ENCODE measurements at regions not wholly inside any gene's neighbourhood (a gene's known extent, or its start where the extent isn't known, plus 50 kb on each side); places are given as distances from the start of the nearest gene placed in this dataset.
"Not testable (repeated sequence)": the region's sequence is repeated elsewhere in the genome, so short reads cannot be mapped to it uniquely, and the experiment has no call there.

DNA sequence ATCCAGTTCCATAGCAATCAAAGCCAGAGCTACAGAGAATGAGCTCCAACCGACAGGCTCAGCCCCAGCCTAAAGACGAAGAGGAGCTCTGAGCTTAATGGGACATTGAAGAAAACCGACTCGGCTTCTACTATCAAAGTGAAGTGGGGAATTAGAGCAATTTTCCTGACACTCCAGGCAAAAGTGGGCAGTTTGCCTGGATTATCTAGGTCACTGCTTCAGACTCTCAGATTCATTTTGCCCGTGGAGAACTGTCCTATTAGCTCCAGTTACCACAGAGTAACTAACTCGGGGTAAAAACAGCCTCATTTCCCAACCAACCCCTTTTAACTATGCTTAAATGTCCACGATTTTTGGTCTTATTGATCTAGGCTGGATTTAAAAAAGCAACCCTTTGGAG lies 592.1 kb upstream of the NRSN1 start:
- DNase-seq = no peak

DNA sequence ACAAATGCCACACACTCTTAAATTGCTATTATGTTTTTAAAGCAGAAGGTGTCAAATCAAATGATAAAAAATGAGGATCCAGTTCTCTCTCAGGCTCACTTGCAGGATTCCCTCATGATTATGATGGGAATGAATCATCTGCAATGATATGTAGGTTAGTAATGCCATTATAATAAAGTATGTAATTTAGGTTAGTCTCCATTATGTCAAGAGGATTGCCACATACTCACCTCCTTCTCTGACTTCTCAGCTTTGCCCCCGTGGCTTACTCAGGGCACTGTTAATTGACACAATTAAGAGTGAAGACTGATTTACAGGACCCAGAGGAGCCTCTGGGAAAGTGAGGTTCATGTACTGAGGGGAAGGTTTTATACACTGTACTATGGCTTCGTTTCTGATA lies 591.7 kb upstream of the NRSN1 start:
- DNase-seq = no peak

DNA sequence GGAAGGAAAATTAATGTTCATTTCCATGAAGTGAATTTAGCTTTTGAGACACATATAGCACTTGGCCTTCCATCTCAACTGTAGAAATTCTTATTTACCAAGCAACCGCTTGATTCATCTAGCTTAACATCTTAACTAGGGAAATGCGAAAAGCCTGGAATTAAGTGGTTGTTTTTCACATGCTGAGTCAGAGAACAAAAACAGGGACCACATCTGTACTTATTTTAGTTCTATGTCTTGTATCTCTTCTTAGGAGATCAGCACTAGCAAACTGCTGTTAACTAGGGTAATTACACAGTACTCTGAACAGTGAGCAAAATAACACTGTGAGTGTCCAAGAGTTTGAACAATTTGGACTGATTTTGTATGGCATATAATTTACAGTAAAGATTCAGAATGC lies 590.9 kb upstream of the NRSN1 start:
- no peak for DNase-seq

GRCh38 chr6:23537828-23538227 lies 588.2 kb upstream of the NRSN1 start:
- no peak for DNase-seq

DNA sequence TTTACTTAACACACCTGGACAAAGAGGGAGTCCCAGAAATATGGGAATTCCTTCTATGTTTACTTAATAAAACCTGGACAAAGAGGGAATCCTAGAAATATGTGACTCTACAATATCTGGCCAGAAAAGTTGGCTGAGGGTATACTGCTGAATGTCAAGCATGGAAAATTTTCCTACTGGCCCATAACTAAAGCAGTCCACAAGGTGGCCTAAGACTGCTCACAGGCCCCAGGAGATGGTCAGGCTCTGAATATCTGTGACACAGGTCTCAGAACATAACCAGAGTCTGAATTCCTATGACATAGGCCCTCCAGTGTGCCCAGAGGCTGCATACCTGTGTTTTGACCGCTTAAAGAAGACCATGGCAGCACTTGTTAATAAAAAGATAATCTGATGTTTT lies 578.2 kb upstream of the NRSN1 start:
- no peak for DNase-seq

DNA sequence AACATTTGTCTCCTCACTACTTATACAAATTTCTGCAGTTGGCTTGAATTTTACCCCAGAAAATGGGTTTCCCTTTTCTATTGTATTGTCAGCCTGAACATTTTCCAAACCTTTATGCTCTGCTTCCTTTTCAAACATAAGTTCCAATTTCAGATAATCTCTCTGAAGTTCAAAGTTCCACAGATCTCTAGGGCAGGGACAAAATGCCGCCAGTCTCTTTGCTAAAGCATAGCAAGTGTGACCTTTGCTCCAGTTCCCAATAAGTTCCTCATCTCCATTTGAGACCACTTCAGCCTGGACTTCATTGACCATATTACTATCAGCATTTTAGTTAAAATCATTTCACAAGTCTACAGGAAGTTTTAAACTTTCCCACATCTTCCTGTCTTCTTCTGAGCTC lies 571.1 kb upstream of the NRSN1 start:
- DNase-seq = not testable (repeated sequence)

- DNase-seq = no peak
These were observed 566.2 kb upstream of the NRSN1 start for GRCh38 chr6:23559587-23560343.

DNA sequence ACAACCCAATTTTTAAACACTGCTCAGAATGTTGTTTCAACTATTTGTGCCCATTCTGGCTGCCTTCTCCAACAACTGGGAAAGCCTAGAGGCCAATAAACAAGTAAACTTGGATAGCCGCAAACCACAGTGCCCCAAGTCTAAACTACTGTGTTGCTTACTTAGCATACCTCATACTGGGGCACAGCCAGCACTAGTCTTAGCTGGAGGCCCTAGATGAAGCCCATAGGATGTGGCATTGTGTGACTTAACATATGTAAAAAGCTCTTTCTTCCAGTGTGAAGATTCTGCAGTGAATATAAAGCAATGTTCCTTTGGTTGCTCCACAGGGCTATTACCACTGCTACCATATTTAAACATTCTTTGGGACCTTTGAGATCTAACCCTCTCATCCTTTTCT lies 564.3 kb upstream of the NRSN1 start:
- no peak for DNase-seq

- no peak for DNase-seq
These were observed 563.5 kb upstream of the NRSN1 start for GRCh38 chr6:23562554-23562953.

GRCh38 chr6:23563323-23563722 lies 562.7 kb upstream of the NRSN1 start:
- no peak for DNase-seq

DNA sequence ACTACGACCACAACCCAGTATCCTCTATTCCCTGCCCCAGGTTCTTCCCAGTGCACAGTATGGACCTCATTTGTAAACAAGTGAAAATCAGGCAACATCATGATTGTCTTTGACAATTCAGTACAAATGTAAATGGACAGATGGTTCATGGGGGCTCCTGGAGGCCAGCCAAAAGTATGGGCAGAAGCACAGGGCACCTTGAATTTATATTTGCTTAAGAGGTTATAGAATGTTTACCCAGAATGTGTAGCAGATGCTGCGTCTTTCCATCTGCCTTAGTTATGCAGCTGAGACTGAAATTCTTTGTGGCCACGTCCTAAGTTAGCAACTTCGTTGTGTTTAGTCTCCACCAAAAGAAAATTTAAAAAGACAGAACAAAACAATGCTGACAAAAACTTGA lies 559.6 kb upstream of the NRSN1 start:
- DNase-seq = no peak

GRCh38 chr6:23568292-23568691 lies 557.7 kb upstream of the NRSN1 start:
- no peak for DNase-seq

DNA sequence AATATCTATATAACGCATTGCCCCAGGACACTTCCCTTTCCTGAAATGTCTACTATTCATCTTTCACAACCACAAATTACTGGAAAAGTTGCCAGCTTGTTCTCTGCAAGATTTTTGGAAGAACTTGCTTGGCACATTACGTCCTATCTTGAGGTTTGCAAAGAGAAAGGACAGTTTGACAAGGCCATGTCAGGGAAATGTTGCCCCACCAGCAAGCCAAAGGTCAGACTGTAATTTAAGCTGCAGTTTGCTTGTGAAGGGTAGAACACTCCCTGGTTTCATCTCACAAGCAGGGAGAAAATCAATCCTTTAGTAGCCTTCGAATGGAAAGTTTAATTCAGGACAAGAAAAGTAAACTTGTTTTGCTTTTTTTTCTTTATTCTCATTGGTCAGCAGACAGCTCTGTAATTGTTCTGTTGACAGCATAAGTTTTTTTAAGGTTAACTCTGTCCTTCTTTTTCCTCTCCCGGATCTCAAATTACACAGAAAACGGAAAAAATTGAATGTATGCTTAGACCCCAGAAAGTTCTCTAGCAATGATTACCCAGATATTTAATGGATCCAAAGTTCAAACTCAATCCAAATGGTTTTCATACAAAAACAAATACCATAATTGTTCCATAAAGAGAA lies 541.8 kb upstream of the NRSN1 start:
- DNase-seq = no peak

DNA sequence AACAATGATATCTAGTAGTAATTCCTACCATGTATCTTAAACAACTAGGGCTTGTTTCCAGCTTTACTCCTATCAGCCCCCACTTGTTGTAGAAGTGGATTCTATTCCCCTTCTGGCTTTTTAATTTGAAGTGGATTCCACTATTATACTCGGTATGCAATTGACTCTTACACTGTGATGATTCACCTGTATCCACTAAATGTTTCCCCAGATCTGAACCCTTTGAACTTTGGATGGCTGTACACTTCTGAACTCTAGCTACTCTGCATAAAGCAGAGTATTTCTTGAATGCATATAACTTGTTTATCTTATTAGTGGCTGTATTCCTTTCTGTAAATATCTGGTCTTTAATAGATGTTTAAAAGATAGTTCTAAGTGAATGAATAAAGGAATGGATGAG lies 538.4 kb upstream of the NRSN1 start:
- no peak for DNase-seq

GRCh38 chr6:23589811-23590210 lies 536.2 kb upstream of the NRSN1 start:
- no peak for DNase-seq

GRCh38 chr6:23590498-23591126 lies 535.4 kb upstream of the NRSN1 start:
- no peak for DNase-seq

DNA sequence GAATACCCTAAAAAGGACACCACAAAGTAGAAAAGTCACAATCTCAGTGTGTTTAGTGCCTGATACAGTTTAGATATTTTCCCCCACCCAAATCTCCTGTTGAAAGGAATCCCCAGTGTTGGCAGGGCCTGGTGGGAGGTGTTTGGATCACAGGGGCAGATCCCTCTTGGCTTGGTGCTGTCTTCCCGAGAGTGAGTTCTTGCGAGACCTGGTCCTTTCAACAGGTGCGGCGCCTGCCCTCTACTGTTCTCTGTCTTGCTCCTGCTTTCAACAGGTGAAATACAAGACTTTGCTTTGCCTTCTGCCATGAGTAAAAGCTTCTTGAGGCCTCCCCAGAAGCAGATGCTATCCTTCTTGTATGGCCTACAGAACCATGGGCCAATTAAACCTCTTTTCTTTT lies 534.3 kb upstream of the NRSN1 start:
- no peak for DNase-seq

DNA sequence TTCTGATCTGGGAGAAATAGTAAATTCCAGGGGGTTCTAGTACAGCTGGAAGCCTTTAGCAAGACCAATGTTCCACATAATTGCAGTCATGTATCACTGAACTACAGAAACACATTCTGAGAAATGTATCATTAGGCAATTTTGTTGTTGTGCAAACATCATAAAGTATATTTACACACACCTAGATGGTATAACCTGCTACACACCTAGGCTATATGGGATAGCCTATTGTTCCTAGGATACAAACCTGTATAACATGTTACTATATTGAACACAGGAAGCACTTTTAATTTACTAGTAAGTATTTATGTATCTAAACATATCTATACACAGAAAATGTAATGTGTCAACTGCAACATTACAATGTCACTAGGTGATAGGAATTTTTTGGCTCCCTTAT lies 525.9 kb upstream of the NRSN1 start:
- DNase-seq = no peak

DNA sequence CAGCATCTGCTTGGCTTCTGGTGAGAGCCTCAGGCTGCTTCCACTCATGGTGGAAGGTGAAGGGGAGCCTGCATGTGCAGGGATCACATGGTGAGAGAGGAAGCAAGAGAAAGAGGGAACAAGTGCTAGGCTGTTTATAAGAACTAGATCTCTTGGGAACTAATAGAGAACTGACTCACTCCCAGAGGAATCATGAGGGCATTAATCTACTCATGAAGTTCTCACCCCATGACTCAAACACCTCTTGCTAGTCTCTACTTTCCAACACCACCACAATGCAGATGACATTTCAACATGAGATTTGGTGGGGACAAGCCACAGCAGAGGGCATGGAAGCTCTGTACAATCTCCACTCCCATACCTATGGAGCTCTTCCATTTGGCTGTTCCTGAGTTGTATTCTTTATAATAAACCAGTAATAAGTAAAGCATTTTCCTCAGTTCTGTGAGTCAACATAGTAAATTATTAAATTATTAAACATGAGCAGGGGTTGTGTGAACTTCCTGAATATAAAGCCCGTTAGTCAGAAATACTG lies 524.1 kb upstream of the NRSN1 start:
- no peak for DNase-seq

GRCh38 chr6:23608931-23609435 lies 517.0 kb upstream of the NRSN1 start:
- no peak for DNase-seq

- no peak for DNase-seq
These were observed 514.1 kb upstream of the NRSN1 start for GRCh38 chr6:23611776-23612381.

DNA sequence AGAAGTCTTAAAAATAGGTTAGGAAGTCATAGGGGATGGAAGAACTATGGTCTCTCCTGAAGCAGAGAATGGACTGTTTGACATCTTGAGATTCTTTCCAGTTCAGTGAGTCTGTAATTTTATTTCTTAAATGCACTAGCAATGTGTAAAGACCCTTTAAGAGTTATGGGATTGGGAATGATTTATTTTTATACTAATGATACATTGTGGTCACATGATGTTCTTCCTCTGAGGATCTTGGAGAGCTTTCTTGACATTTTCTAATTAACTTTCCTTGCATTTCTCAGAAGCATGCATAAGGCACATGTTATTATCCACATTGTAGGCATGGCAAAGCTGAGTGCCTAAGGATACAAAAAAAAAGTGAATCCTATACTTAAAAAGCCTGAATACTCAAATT lies 507.6 kb upstream of the NRSN1 start:
- no peak for DNase-seq

DNA sequence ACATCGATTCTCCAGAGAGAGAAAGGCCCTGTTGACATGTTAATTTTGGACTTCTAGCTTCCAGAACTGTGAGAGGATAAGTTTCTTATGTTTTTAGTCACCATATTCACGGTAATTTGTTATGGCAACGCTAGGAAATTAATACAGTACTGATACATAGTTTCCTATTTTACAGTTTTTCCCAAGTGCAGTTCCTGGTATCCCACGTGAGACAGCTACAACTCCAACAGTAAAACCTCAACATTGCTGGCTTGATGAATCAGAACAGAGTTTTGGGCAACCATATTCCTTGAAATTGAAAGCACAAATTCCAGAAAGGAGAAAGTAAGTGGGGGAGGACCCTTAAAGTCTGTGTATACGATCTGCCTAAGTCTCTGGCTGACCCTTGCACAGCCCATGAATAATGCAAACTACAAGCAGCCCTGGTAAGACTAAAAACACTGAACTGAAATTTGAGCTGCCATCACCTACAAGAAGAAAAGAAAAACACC lies 505.1 kb upstream of the NRSN1 start:
- no peak for DNase-seq

Measured in CD4-positive, alpha-beta T cell treated with Interleukin-21 for 1 hour (primary cell).